PFSK-1 (cell line): ENCODE measurements at regions not wholly inside any gene's neighbourhood (a gene's known extent, or its start where the extent isn't known, plus 50 kb on each side); places are given as distances from the start of the nearest gene placed in this dataset.

ENCODE experiments used
- POLR2AphosphoS5 ChIP-seq: IDR thresholded peaks from 2 replicates; pipeline ENCODE4 v1.6.1; 2012; ENCODE audit warnings: low read depth, mild to moderate bottlenecking, control low read depth, low read length, moderate library complexity
- SIN3A ChIP-seq: IDR thresholded peaks from 2 replicates; pipeline ENCODE4 v1.6.1; 2012; ENCODE audit warnings: mild to moderate bottlenecking, low read length, moderate library complexity, borderline replicate concordance; ENCODE audit not compliant: insufficient read depth
- TAF1 ChIP-seq: IDR thresholded peaks from 2 replicates; pipeline ENCODE4 v1.6.1; 2012; ENCODE audit warnings: low read length, control low read depth, borderline replicate concordance; ENCODE audit not compliant: insufficient read depth
- TF ChIP-seq, protein P1 (sequence below), 2 experiments: IDR thresholded peaks; 2 replicates each; pipeline versions ENCODE4 v1.6.1 to v1.8.0; 2011 to 2012; ENCODE audit warnings: low read depth in 2 of 2, low read length in 2 of 2, control low read depth in 1 of 2, inconsistent platforms in 1 of 2, mild to moderate bottlenecking in 1 of 2, moderate library complexity in 1 of 2; ENCODE audit not compliant: insufficient read depth in 1 of 2

DNA sequence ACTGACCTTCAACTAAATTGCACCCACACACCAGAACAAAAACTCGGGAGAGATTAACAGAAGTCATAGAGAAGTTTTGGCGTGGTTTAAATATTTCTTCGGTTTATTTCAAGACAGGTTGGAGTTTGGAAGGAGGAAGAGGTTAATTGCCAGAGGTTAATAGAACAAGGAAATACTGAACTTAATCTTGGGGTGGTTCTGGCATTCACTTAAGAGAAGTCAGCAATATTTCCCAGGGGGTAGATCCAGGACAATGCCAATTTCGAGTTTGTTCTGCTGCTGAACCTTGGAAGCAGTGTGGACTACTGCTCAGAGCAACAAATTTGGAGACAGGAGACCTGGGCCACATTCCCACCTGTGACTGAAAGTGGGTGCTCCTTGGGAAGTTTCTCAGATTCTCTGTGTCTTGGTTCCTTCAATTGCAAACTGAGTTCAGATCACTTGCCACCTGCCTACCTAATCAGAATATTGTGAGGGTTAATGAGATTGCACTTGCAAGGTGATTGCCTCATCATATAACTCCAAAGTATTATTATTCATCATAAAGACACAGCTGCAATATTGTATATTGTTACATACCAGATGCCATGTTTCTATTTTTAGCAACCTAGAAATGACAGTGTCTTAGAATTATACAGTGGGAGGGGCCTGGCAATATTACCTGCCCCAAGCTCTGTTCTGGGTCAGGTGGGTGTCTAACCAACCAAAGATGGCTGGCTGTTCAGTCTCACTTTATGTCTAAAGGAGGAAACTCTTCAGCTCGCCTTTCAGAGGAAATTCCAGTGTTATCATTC lies 217.4 kb downstream of the CDCA7 start:
- no peak for TF ChIP-seq TAF1
- no peak for TF ChIP-seq POLR2AphosphoS5
- TF ChIP-seq, protein P1, sequence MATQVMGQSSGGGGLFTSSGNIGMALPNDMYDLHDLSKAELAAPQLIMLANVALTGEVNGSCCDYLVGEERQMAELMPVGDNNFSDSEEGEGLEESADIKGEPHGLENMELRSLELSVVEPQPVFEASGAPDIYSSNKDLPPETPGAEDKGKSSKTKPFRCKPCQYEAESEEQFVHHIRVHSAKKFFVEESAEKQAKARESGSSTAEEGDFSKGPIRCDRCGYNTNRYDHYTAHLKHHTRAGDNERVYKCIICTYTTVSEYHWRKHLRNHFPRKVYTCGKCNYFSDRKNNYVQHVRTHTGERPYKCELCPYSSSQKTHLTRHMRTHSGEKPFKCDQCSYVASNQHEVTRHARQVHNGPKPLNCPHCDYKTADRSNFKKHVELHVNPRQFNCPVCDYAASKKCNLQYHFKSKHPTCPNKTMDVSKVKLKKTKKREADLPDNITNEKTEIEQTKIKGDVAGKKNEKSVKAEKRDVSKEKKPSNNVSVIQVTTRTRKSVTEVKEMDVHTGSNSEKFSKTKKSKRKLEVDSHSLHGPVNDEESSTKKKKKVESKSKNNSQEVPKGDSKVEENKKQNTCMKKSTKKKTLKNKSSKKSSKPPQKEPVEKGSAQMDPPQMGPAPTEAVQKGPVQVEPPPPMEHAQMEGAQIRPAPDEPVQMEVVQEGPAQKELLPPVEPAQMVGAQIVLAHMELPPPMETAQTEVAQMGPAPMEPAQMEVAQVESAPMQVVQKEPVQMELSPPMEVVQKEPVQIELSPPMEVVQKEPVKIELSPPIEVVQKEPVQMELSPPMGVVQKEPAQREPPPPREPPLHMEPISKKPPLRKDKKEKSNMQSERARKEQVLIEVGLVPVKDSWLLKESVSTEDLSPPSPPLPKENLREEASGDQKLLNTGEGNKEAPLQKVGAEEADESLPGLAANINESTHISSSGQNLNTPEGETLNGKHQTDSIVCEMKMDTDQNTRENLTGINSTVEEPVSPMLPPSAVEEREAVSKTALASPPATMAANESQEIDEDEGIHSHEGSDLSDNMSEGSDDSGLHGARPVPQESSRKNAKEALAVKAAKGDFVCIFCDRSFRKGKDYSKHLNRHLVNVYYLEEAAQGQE (IDR thresholded peaks at IDR 0.05; ENCODE audit: insufficient read depth in 1 of 2, low read depth in 2 of 2, low read length in 2 of 2), result no peak
- no peak for TF ChIP-seq SIN3A
